ENCODE measurements at regions not wholly inside any gene's neighbourhood (a gene's known extent, or its start where the extent isn't known, plus 50 kb on each side); places are given as distances from the start of the nearest gene placed in this dataset.

DNA sequence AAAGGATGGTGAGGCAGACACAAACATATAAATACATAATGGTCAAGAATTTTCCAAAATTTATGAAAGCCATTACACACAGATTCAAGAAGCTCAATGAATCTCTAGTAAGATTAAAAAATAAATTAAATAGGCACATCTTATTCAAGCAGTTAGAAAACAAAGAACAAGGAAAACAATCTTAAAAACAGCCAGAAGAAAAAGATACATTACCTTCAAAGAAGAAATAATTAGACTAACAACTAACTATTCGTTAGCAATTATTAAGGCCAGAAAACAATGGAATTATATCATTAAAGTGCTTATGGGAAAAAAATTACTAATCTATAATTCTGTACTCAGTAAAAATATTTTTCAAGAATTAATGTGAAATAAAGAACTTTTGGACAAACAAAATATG is 593.1 kb downstream of the EBF1 start:
- no peak for TF ChIP-seq POLR2A (IDR thresholded peaks at IDR 0.05)
- TF ChIP-seq, protein P1, sequence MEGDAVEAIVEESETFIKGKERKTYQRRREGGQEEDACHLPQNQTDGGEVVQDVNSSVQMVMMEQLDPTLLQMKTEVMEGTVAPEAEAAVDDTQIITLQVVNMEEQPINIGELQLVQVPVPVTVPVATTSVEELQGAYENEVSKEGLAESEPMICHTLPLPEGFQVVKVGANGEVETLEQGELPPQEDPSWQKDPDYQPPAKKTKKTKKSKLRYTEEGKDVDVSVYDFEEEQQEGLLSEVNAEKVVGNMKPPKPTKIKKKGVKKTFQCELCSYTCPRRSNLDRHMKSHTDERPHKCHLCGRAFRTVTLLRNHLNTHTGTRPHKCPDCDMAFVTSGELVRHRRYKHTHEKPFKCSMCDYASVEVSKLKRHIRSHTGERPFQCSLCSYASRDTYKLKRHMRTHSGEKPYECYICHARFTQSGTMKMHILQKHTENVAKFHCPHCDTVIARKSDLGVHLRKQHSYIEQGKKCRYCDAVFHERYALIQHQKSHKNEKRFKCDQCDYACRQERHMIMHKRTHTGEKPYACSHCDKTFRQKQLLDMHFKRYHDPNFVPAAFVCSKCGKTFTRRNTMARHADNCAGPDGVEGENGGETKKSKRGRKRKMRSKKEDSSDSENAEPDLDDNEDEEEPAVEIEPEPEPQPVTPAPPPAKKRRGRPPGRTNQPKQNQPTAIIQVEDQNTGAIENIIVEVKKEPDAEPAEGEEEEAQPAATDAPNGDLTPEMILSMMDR (IDR thresholded peaks at IDR 0.05), result no peak
